ENCODE measurements at regions not wholly inside any gene's neighbourhood (a gene's known extent, or its start where the extent isn't known, plus 50 kb on each side); places are given as distances from the start of the nearest gene placed in this dataset.

- no peak overlapping the region for H3K4me3 ChIP-seq (ENCODE audit: low read depth, low read length)
- no peak for DNase-seq (ENCODE audit: low read depth)
- no peak for TF ChIP-seq CTCF (IDR thresholded peaks at IDR 0.05; ENCODE audit: insufficient read depth, low read length)
These were observed 1339.3 kb upstream of the GOT2 start for GRCh38 chr16:60073376-60073775.

GRCh38 chr16:60064026-60064425 is 1329.9 kb upstream of the GOT2 start:
- TF ChIP-seq CTCF (IDR thresholded peaks at IDR 0.05; ENCODE audit: insufficient read depth, low read length): no peak
- no peak for DNase-seq (ENCODE audit: low read depth)

GRCh38 chr16:60061396-60061795 is 1327.3 kb upstream of the GOT2 start:
- DNase-seq (ENCODE audit: low read depth): no peak
- TF ChIP-seq CTCF (IDR thresholded peaks at IDR 0.05; ENCODE audit: insufficient read depth, low read length): no peak
- no peak overlapping the region for H3K4me3 ChIP-seq (ENCODE audit: low read depth, low read length)

More at GRCh38 chr16:60064026-60064425, 1329.9 kb upstream of the GOT2 start:
- no peak overlapping the region for H3K4me3 ChIP-seq (ENCODE audit: low read depth, low read length)

- DNase-seq (ENCODE audit: low read depth): no peak
- TF ChIP-seq CTCF (IDR thresholded peaks at IDR 0.05; ENCODE audit: insufficient read depth, low read length): no peak
- no peak overlapping the region for H3K4me3 ChIP-seq (ENCODE audit: low read depth, low read length)
These were observed 1326.6 kb upstream of the GOT2 start for GRCh38 chr16:60060731-60061130.

GRCh38 chr16:60059141-60059540 is 1325.0 kb upstream of the GOT2 start:
- no peak for TF ChIP-seq CTCF (IDR thresholded peaks at IDR 0.05; ENCODE audit: insufficient read depth, low read length)
- DNase-seq (ENCODE audit: low read depth): no peak
- no peak overlapping the region for H3K4me3 ChIP-seq (ENCODE audit: low read depth, low read length)

GRCh38 chr16:60041671-60042070 is 1307.6 kb upstream of the GOT2 start:
- TF ChIP-seq CTCF (IDR thresholded peaks at IDR 0.05; ENCODE audit: insufficient read depth, low read length): no peak
- no peak for DNase-seq (ENCODE audit: low read depth)
- H3K4me3 ChIP-seq (ENCODE audit: low read depth, low read length): no peak overlapping the region

GRCh38 chr16:60031740-60032139 is 1297.6 kb upstream of the GOT2 start:
- H3K4me3 ChIP-seq (ENCODE audit: low read depth, low read length): no peak overlapping the region
- TF ChIP-seq CTCF (IDR thresholded peaks at IDR 0.05; ENCODE audit: insufficient read depth, low read length): no peak
- no peak for DNase-seq (ENCODE audit: low read depth)
